C4-2B (cell line): ENCODE measurements at regions not wholly inside any gene's neighbourhood (a gene's known extent, or its start where the extent isn't known, plus 50 kb on each side); places are given as distances from the start of the nearest gene placed in this dataset.

Experiments
- H3K27ac ChIP-seq: fragments of 450-650 bp; 2 replicates; pipeline ENCODE4 v1.5.1; 2017
- ZFX ChIP-seq: fragments of 450-650 bp; IDR thresholded peaks from 2 replicates; pipeline ENCODE4 v1.6.1; 2017
- TF ChIP-seq, protein P1 (sequence below): fragments of 450-650 bp; conservative IDR thresholded peaks from 2 replicates; pipeline ENCODE4 v1.5.1; 2017; ENCODE audit warnings: mild to moderate bottlenecking

DNA sequence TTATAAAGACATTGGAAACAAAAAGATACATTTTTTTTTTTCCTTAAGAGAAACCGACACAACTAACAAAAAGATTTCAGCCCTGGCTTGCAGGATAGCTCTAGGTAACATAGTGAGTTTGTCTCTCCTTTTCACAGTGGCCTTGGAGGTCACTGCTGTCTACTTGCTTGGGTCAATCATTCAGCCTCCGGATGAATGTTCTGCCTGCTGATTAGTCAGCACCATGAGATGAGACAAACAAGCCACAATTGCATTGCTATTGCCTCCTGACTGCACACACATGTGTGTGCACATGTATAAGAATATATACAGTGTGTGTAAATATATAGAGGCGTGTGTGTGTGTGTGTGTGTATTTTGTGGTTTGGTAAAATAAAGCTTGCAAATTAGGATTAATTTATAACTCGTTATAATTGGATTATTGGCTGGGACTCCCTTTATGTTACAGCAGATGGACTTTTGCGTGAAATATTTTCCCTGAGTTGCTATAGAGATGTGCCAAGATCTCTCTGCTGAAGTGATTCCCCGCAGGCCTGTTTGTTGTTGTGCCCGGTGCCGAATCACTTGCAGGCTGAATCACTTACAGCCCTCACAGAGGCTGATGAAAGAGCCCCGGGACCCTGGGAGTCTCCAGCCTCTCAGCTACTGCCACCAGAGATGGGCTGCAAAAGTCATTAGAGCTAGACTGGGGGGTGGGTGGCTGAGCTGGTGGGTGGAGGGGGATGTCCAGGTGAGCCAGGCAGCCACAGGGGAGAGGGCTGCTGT lies 161.2 kb downstream of the FGF18 start:
- H3K27ac ChIP-seq, result no peak overlapping the region
- TF ChIP-seq, protein P1, sequence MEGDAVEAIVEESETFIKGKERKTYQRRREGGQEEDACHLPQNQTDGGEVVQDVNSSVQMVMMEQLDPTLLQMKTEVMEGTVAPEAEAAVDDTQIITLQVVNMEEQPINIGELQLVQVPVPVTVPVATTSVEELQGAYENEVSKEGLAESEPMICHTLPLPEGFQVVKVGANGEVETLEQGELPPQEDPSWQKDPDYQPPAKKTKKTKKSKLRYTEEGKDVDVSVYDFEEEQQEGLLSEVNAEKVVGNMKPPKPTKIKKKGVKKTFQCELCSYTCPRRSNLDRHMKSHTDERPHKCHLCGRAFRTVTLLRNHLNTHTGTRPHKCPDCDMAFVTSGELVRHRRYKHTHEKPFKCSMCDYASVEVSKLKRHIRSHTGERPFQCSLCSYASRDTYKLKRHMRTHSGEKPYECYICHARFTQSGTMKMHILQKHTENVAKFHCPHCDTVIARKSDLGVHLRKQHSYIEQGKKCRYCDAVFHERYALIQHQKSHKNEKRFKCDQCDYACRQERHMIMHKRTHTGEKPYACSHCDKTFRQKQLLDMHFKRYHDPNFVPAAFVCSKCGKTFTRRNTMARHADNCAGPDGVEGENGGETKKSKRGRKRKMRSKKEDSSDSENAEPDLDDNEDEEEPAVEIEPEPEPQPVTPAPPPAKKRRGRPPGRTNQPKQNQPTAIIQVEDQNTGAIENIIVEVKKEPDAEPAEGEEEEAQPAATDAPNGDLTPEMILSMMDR, result no peak

DNA sequence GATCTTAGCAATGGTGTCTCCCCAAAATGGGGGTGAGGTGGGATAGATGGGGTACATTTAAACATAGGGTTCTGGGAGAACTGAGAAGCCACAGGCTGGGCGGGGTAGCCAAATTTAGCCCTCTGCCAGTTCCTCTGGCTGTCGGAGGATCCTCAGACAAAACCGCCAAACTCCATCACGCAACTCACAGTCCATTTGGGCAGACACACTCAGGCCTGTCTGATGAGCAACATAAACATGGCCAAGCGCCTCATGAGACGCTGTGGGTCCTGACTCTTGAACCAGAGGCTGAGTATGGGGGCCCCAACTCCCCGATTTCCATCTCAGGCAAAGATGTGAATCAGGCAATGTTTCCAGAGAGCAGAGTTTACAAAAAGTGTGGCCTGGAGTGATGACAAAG lies 162.3 kb downstream of the FGF18 start:
- H3K27ac ChIP-seq, result no peak overlapping the region
- TF ChIP-seq, protein P1, result no peak
- TF ChIP-seq ZFX, result no peak

DNA sequence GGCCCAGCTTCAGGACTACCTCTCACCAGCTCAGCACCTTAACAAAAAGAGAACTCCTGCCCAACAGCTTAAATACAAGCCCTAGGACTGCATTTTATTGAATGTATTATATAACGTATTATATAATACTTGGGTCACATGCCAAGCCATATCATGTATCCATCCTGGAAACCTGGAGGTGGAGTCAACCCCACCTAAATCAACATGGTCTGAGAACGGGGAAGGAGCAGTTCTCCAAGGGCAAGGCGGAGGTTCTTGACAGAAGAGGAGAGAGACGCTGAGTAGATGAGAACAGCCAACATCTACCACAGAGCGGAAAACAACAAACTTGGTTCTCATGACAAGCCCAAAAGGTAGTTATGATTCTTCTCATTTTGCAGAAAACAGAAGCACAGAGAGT lies 163.4 kb downstream of the FGF18 start:
- H3K27ac ChIP-seq, result no peak overlapping the region
- no peak for TF ChIP-seq ZFX
- TF ChIP-seq, protein P1, result no peak

DNA sequence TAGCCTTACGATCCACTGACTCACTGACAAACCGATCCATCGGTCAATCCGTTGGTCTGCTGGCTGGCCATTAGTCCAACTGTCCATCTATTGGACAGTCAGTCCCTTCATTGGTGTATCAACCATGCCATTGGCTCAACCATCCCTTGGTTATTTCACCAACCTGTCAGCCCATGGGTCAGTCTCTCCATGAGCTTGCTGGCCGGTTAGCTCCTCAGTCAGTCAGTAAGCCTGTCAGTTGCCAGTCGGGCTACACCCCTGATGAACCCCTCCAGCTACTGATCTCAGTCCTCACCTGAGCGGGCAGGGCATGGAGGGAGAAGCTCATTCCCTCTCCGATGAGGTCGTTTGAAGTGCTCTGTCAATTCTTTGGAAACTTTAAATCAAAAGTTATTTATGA lies 166.5 kb downstream of the FGF18 start:
- no peak for TF ChIP-seq ZFX
- TF ChIP-seq, protein P1, result no peak
- H3K27ac ChIP-seq, result no peak overlapping the region

DNA sequence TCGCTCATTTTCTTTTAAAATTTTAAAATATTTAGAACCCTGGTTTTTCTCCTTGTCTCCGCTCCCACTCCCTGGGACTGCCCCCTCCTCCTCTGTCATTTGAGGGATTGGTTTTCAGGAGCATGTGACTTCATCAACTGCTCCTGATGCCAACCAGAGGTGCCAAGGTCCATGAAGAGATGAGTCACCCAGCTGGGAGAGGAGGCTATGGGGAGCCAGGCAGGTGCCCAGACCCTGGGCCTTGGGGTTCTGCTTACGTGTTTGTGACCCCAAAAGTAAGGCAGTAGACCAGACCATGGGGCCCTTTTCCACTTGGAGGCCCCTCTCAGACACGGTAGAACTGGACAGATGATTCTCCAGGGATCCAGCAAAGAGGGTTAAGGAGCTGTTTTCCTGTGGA lies 167.0 kb downstream of the FGF18 start:
- H3K27ac ChIP-seq, result no peak overlapping the region
- no peak for TF ChIP-seq ZFX
- TF ChIP-seq, protein P1, result no peak

DNA sequence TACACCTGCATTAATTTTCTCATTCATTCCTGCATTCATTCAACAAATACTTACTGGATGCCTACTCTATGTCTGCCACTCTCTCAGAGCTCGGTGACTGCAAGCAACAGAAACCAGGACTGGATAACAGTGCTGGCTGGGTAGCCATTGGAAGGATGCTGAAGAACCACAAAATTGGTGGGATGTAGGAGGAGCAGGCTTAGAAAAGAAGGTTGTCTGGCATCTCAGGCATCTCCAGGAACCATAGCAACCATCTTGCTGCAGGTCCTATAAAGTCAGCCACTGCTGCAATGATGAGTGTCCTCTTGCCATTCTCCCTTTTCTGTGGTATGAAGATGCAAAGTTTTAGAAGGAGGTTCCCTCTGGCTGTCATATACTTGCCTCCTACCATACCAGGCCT lies 168.6 kb downstream of the FGF18 start:
- TF ChIP-seq ZFX, result no peak
- TF ChIP-seq, protein P1, result no peak
- H3K27ac ChIP-seq, result no peak overlapping the region

DNA sequence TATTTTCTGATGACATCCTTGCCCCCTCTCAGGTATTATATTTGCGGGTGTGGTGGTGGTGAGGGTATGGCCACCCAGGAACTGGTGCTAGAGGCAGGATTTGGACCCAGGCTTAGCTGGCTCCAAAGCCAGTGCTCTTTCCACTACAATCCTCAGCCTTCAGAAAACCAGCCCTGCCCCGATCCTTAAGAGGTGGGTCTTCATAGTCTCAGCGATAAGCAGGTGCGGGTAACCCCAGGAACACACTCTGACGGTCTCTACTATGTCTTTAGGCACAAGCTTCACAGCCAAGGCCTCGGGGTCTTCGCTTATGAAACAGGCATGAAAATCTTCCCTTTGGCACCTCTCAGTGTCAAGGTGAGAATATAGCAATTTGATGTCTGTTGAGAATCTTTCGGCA lies 169.3 kb downstream of the FGF18 start:
- no peak overlapping the region for H3K27ac ChIP-seq
- TF ChIP-seq, protein P1, result no peak
- no peak for TF ChIP-seq ZFX
